Activated effector memory CD4-positive, alpha-beta T cell treated with Interleukin-2 at 50 U/mL for 16 hours (primary cell): ENCODE measurements at regions not wholly inside any gene's neighbourhood (a gene's known extent, or its start where the extent isn't known, plus 50 kb on each side); places are given as distances from the start of the nearest gene placed in this dataset.
"Not testable (repeated sequence)": the region's sequence is repeated elsewhere in the genome, so short reads cannot be mapped to it uniquely, and the experiment has no call there.

Experiments
- DNase-seq: peaks from one replicate; pipeline ENCODE4 v3.0.0-alpha.2; 2020

DNA sequence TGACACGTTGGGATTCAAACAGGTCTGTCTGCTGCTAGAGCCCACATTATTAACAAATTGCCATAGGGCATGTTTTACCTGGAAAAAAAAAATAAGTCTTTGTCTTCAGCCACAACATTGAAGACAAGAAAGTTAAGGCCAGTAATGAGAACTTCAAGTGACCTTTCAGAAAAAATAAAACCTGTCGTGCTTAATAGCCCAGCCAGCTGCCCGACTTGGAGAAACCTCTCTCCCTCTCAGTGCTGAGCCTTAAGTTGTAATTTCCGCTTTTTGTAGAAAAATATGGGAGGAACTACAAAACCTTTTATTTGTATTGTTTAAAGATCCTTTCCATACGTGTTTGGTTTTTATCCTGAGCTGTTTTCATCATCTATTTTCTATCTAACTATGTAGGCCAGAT, 454.3 kb upstream of the SLITRK6 start:
- DNase-seq = not testable (repeated sequence)

- not testable (repeated sequence) for DNase-seq
Observed at GRCh38 chr13:86255820-86256219, 456.6 kb upstream of the SLITRK6 start.

DNA sequence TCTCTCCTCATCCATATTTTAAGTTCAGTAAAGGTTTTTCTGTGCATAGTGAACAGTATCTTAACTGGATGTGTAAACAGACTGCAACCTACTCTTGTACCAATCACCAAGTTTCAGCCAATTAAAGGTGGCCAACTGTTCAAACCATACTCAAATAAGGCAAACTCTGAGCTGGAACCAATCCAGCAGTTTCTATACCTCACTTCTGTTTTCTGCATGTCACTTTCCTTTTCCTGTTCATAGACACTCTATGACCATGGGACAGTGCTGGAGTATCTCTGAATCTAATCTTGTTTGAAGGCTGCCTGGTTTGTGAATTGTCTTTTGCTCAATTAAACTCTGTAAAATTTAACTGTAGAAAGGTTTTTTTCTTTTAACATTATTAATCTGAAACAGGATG, 470.3 kb upstream of the SLITRK6 start:
- DNase-seq = no peak

GRCh38 chr13:86282442-86282841, 483.2 kb upstream of the SLITRK6 start:
- DNase-seq = no peak

- DNase-seq = no peak
Observed at GRCh38 chr13:86283031-86283430, 483.8 kb upstream of the SLITRK6 start.

DNA sequence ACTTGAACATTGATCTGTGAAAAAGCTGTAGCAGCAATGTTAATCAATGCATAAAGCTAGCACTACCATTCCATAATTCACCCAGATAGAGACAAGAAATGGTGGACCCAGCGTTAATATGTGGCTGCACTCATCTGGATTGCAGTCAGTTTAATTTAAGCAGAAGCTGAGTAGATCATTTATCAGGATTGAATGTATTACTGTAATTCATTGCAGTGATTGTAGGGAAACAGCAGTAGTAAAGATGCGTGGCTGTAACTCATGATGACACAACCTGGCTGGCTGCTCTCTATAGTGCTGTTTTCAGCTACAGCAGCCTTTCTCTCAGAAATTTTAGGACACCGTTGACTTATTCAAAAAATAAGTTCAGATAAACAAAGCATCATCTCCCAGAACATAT, 499.5 kb upstream of the SLITRK6 start:
- no peak for DNase-seq

GRCh38 chr13:86299128-86299527, 499.9 kb upstream of the SLITRK6 start:
- no peak for DNase-seq

GRCh38 chr13:86309881-86310280, 510.7 kb upstream of the SLITRK6 start:
- DNase-seq = no peak

DNA sequence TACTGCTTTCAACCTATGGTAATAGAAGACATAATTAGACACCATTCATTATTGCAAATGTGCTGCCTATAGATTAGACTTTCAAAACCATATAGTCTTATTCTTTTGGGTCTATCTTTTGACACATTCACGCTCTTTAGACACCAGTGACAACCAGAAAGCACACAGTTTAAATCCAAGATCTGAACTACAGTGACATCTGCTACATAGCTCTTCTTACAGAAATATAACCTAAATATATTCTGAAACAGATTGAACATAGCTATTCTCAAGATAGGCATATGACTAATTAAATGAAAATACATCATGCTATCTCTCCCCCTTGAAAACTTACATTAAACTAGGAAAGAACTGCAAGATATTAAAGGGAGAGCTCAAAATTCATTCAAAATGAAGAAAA, 514.2 kb upstream of the SLITRK6 start:
- no peak for DNase-seq

DNA sequence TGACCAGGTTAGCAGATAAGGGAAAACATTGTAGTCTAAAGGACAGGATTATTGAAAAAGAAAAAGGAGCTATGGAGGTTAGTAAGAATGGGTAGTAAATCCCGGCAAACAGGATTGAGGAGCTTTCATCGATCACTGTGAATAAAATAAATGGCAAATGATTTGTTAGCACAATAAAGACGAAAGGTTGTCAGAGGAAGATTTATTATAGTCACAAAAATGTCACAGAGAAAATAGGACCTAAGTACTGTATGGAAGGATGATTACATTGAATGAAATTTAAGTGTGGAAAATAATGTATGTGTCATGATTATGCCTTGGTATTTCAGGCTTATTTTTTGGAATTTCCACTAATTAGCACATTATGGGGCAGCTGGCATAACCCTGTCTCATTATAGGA, 519.2 kb upstream of the SLITRK6 start:
- no peak for DNase-seq

DNA sequence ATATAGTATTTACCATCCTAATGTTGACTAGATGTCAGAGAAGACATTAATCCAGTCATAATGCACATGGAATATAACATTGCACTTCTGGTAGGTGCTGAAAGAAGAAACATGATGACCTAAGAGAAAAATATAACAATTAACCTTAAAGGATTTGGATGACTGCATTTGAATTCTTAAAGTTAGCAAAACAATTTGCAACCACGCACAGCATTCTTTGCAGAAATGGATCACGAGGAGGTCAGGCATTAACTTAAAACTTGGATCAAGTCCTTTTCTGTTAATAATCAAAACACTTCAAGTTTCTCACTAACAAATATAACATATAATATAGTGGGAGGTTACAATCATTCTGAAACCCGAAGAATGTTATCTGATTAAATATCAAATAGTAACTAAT, 525.0 kb upstream of the SLITRK6 start:
- no peak for DNase-seq

- DNase-seq = no peak
Observed at GRCh38 chr13:86355301-86355700, 556.1 kb upstream of the SLITRK6 start.

DNA sequence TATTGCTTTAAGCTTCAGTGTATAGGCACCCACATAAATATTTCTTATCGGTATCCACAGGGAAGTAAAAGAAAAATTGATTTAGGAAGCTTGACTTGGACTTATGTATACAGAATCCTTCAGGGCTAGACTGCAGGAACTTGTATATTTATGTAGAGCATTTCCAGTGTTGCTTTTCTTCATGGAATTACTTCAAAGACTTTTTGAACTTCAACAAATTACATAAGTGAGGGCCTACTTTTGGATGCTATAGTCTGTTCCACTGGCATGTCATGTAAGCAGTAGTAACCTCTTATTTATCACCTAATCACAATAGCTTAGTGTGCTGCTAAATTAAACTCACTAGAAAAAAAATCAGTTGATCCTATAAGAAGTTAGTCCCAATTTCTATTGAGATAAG, 557.9 kb upstream of the SLITRK6 start:
- no peak for DNase-seq

- DNase-seq = not testable (repeated sequence)
Observed at GRCh38 chr13:86363749-86364148, 564.5 kb upstream of the SLITRK6 start.

- no peak for DNase-seq
Observed at GRCh38 chr13:86368924-86369323, 569.7 kb upstream of the SLITRK6 start.

GRCh38 chr13:86377451-86377850, 578.2 kb upstream of the SLITRK6 start:
- no peak for DNase-seq

- DNase-seq = no peak
Observed at GRCh38 chr13:86378628-86379027, 579.4 kb upstream of the SLITRK6 start.

GRCh38 chr13:86383151-86383550, 583.9 kb upstream of the SLITRK6 start:
- no peak for DNase-seq

DNA sequence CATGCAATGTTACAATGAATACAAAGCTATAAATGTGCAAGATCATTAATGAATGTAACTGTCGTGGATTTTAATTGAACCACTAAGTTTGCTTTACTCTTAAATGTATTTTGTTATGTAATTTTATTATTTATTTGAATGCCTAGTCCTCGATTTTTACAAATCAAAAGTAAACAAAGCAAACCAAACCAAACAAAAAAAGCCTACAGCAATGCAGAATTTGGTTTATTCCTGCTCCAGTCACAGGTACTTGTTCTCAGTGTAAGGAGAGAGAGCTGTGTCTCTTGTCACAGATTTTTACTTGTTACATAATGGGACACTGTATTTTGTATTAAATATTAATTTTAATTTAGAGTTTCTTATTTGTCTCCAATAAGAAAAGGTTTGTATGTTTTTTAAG, 584.3 kb upstream of the SLITRK6 start:
- no peak for DNase-seq

- no peak for DNase-seq
Observed at GRCh38 chr13:86397635-86398034, 598.4 kb upstream of the SLITRK6 start.

GRCh38 chr13:86399572-86399971, 600.4 kb upstream of the SLITRK6 start:
- no peak for DNase-seq

DNA sequence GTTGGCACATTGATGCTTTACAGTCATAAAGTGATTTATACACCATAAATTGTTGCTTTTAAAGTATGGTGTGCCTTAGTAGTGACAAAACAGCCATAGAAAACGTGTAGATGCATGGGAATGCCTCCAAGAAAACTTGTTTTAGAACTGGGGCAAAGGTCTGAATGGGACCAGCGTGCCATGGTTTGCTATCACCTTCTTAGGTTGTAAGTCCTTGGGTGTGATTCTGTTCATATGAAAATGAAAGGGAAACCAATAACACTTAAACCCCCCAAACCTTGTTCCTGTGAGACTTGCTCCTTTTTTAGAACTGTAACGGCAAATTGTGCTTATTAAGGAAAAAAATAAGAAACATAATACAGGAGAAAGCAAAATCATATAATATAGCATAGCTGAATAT, 603.3 kb upstream of the SLITRK6 start:
- no peak for DNase-seq

GRCh38 chr13:86403181-86403580, 604.0 kb upstream of the SLITRK6 start:
- DNase-seq = no peak

DNA sequence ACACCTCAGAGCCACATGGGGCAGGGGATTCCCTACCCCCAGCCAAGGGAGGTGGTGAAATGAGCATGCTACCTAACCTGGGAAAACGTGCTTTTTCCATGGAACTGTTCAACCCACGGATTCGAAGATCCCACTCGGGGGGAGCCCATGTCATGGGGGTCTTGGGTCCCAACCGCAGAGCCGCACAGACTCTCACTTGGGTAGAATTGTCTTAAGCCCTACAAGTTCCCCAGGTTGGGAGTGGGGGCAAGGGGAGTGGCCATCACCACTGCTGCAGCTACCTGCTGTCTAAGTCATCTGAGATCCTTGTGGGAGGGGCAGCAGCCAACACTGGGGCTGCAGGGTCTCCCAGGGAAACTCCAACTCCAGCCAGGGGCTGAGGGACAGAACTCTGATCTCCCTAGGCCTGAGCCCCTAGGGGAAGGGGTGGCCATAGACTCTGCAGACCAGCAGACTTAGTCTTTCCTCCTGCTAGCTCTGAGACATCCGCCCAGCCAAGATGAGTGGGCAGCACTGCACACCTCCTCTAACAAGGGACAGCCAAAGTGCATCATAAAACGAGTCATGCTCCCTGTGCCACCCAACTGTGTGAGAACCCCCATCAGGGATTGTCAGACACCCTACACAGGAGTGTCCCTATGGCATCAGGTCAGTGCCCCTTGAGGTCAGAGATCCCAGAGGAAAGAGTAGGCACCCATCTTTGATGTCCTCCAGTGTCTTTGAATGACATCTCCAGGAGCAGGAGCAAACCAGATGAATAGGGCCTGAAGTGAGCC, 610.4 kb upstream of the SLITRK6 start:
- DNase-seq = no peak

- no peak for DNase-seq
Observed at GRCh38 chr13:86425170-86425815, 626.1 kb upstream of the SLITRK6 start.
